IMR-90 (cell line): ENCODE measurements at regions not wholly inside any gene's neighbourhood (a gene's known extent, or its start where the extent isn't known, plus 50 kb on each side); places are given as distances from the start of the nearest gene placed in this dataset.

Source experiments
- ATAC-seq: fragments of 200-7000 bp; cut with Tn5 transposase; 2 replicates; pipeline ENCODE4 v1.9.1; 2020; ENCODE audit warnings: low read depth, mild to moderate bottlenecking, moderate library complexity
- BruUV-seq: library from RNA; stranded (reverse); fragments of 400-500 nt; replicated peaks from 2 replicates; lab custom pipeline; 2021; lab: Mats Ljungman, UMichigan
- CTCF ChIA-PET: fragments of 300-600 bp; formaldehyde crosslinking; extraction: SDS; loops from one replicate; lab custom pipeline; 2021; ENCODE audit warnings: antibody characterized with exemption; lab: Yijun Ruan, JAX
- POLR2A ChIA-PET: fragments of 300-600 bp; sonication (Branson Sonifier 250); formaldehyde crosslinking; loops from one replicate; lab custom pipeline; 2022; ENCODE audit warnings: antibody characterized with exemption; ENCODE audit not compliant: unreplicated experiment; lab: Charles Lee
- DNase-seq: peaks from one replicate; pipeline ENCODE4 v3.0.0; 2013
- H2AFZ ChIP-seq: replicated peaks from 2 replicates; pipeline ENCODE3; 2013; ENCODE audit warnings: low read length, mild to moderate bottlenecking; ENCODE audit not compliant: poor library complexity
- H2AK5ac ChIP-seq: 2 replicates; pipeline ENCODE4 v1.6.1; 2013; ENCODE audit warnings: low read depth, low read length, inconsistent platforms
- H2AK9ac ChIP-seq: replicated peaks from 2 replicates; pipeline ENCODE3; 2013; ENCODE audit warnings: mild to moderate bottlenecking, low read depth, low read length, moderate library complexity; ENCODE audit not compliant: poor library complexity
- H2BK120ac ChIP-seq: 2 replicates; pipeline ENCODE4 v1.6.1; 2013; ENCODE audit warnings: low read depth, low read length, inconsistent platforms
- H2BK15ac ChIP-seq: 3 replicates; pipeline ENCODE4 v1.6.1; 2013; ENCODE audit warnings: low read depth, low read length, inconsistent platforms
- H2BK20ac ChIP-seq: 2 replicates; pipeline ENCODE4 v1.6.1; 2013; ENCODE audit warnings: low read depth, mild to moderate bottlenecking, inconsistent platforms, low read length, moderate library complexity
- H2BK5ac ChIP-seq: 2 replicates; pipeline ENCODE4 v1.6.1; 2013; ENCODE audit warnings: mild to moderate bottlenecking, low read depth, low read length, inconsistent platforms; ENCODE audit not compliant: poor library complexity, severe bottlenecking
- H3K14ac ChIP-seq: replicated peaks from 2 replicates; pipeline ENCODE4 v1.6.1; 2013; ENCODE audit warnings: low read depth, low read length, inconsistent platforms
- H3K18ac ChIP-seq: 2 replicates; pipeline ENCODE4 v1.6.1; 2013; ENCODE audit warnings: low read depth, low read length, control low read depth
- H3K23ac ChIP-seq: 2 replicates; pipeline ENCODE4 v1.6.1; 2013; ENCODE audit warnings: low read depth, low read length, inconsistent platforms
- H3K27ac ChIP-seq: 2 replicates; pipeline ENCODE4 v1.5.1; 2013; ENCODE audit warnings: mild to moderate bottlenecking, control low read depth, low read length; ENCODE audit not compliant: insufficient read depth
- H3K27me3 ChIP-seq: 2 replicates; pipeline ENCODE4 v1.6.1; 2013; ENCODE audit warnings: low read length; ENCODE audit not compliant: control insufficient read depth, insufficient read depth
- H3K36me3 ChIP-seq: 2 replicates; pipeline ENCODE4 v1.6.1; 2013; ENCODE audit warnings: low read length, mixed read lengths; ENCODE audit not compliant: control insufficient read depth, insufficient read depth
- H3K4ac ChIP-seq: 2 replicates; pipeline ENCODE4 v1.6.1; 2013; ENCODE audit warnings: low read depth, low read length, inconsistent platforms
- H3K4me1 ChIP-seq: 2 replicates; pipeline ENCODE4 v1.6.1; 2013; ENCODE audit warnings: low read length, mixed read lengths; ENCODE audit not compliant: control insufficient read depth, insufficient read depth
- H3K4me2 ChIP-seq: 2 replicates; pipeline ENCODE4 v1.6.1; 2013; ENCODE audit warnings: low read depth, mild to moderate bottlenecking, control low read depth, low read length, moderate library complexity
- H3K4me3 ChIP-seq: 2 replicates; pipeline ENCODE4 v1.5.1; 2013; ENCODE audit warnings: low read depth, mild to moderate bottlenecking, control low read depth, low read length, moderate library complexity; ENCODE audit not compliant: insufficient read depth
- H3K56ac ChIP-seq: 2 replicates; pipeline ENCODE4 v1.6.1; 2013; ENCODE audit warnings: low read length, inconsistent platforms; ENCODE audit not compliant: insufficient read depth; ENCODE audit errors: extremely low read depth
- H3K79me1 ChIP-seq, 2 experiments: 2 replicates each; pipeline ENCODE4 v1.6.1; 2013; ENCODE audit warnings: low read length in 2 of 2, inconsistent platforms in 1 of 2, low read depth in 1 of 2
- H3K9ac ChIP-seq: 2 replicates; pipeline ENCODE4 v1.6.1; 2013; ENCODE audit warnings: low read depth, low read length, control low read depth
- H3K9me1 ChIP-seq: 2 replicates; pipeline ENCODE4 v1.6.1; 2013; ENCODE audit warnings: low read length, inconsistent platforms; ENCODE audit not compliant: insufficient read depth
- H3K9me3 ChIP-seq: 2 replicates; pipeline ENCODE4 v1.6.1; 2013; ENCODE audit warnings: low read length; ENCODE audit not compliant: control insufficient read depth, insufficient read depth
- H4K20me1 ChIP-seq: 2 replicates; pipeline ENCODE4 v1.6.1; 2013; ENCODE audit warnings: low read length, inconsistent platforms; ENCODE audit not compliant: insufficient read depth
- H4K5ac ChIP-seq: 2 replicates; pipeline ENCODE4 v1.6.1; 2013; ENCODE audit warnings: mild to moderate bottlenecking, low read depth, low read length, control low read depth
- H4K8ac ChIP-seq, 2 experiments: 2 replicates each; pipeline ENCODE4 v1.6.1; 2013; ENCODE audit warnings: low read depth in 2 of 2, low read length in 2 of 2, control low read depth in 1 of 2, inconsistent platforms in 1 of 2
- H4K91ac ChIP-seq: 2 replicates; pipeline ENCODE4 v1.6.1; 2013; ENCODE audit warnings: low read depth, low read length, inconsistent platforms; ENCODE audit not compliant: insufficient read depth
- CEBPB ChIP-seq: IDR thresholded peaks from 2 replicates; pipeline ENCODE4 v1.6.1; 2012; ENCODE audit warnings: low read depth, low read length, improper control_type of control experiment
- CTCF ChIP-seq: conservative IDR thresholded peaks from 2 replicates; pipeline ENCODE4 v1.5.1; 2012; ENCODE audit warnings: mild to moderate bottlenecking, low read depth, low read length, improper control_type of control experiment
- ELK1 ChIP-seq: fragments of 150-350 bp; IDR thresholded peaks from 2 replicates; pipeline ENCODE4 v1.6.1; 2016; ENCODE audit warnings: low read depth, mild to moderate bottlenecking, low read length, moderate library complexity, borderline replicate concordance
- MAFK ChIP-seq: IDR thresholded peaks from 2 replicates; pipeline ENCODE4 v1.6.1; 2012; ENCODE audit warnings: low read depth, low read length, improper control_type of control experiment
- MAZ ChIP-seq: IDR thresholded peaks from 2 replicates; pipeline ENCODE4 v1.6.1; 2012; ENCODE audit warnings: low read depth, mild to moderate bottlenecking, low read length, improper control_type of control experiment, moderate library complexity, borderline replicate concordance
- MXI1 ChIP-seq: IDR thresholded peaks from 2 replicates; pipeline ENCODE4 v1.6.1; 2012; ENCODE audit warnings: low read depth, mild to moderate bottlenecking, low read length, moderate library complexity, borderline replicate concordance
- NFE2L2 ChIP-seq: fragments of 150-350 bp; IDR thresholded peaks from 2 replicates; pipeline ENCODE4 v1.6.1; 2016; ENCODE audit warnings: low read depth, mild to moderate bottlenecking, low read length
- RAD21 ChIP-seq: IDR thresholded peaks from 2 replicates; pipeline ENCODE4 v1.6.1; 2012; ENCODE audit warnings: low read length, improper control_type of control experiment
- RFX5 ChIP-seq: IDR thresholded peaks from 2 replicates; pipeline ENCODE4 v1.8.0; 2012; ENCODE audit warnings: low read depth, mild to moderate bottlenecking, low read length, moderate library complexity
- SMC3 ChIP-seq: fragments of 150-350 bp; IDR thresholded peaks from 2 replicates; pipeline ENCODE4 v1.6.1; 2016; ENCODE audit warnings: low read depth, mild to moderate bottlenecking, antibody characterized with exemption, low read length, moderate library complexity
- USF2 ChIP-seq: fragments of 150-350 bp; IDR thresholded peaks from 2 replicates; pipeline ENCODE4 v1.6.1; 2017; ENCODE audit warnings: mild to moderate bottlenecking, antibody characterized with exemption, low read length, low read depth
- dilution Hi-C: fragments of 300-500 bp; cut with HindIII; formaldehyde crosslinking; loops from one replicate; pipeline ENCODE4 v1.14.3; 2018; ENCODE audit warnings: low sequenced_read_pairs; ENCODE audit not compliant: unreplicated experiment
- in situ Hi-C: fragments of 300-500 bp; cut with MboI; formaldehyde crosslinking; loops from 3 replicates; pipeline ENCODE4 v1.14.3; 2019; ENCODE audit warnings: low sequenced_read_pairs, inconsistent platforms, mixed read lengths
- intact Hi-C: fragments of 100-400 bp; cut with micrococcal nuclease; formaldehyde crosslinking; loops from 2 replicates; pipeline ENCODE4 v1.10.0; 2022

GRCh38 chr12:39176356-39176755 is 266.6 kb downstream of the KIF21A start:
- Histone ChIP-seq H3K27me3 (no peaks in the 10 kb centered on the region), H3K56ac (no peak overlapping the region), H2AK9ac (no peak overlapping the region), H3K9ac (no peak overlapping the region), H2BK15ac (no peak overlapping the region), H3K9me1 (no peaks in the 10 kb centered on the region), H3K4me3 (no peak overlapping the region), H3K18ac (no peak overlapping the region), H2AK5ac (no peak overlapping the region), H3K9me3 (peaks cover 9% of the 10 kb centered on the region; the same call in 1 of the 2 replicates), H3K23ac (no peak overlapping the region), H3K14ac (no peak overlapping the region), H4K91ac (no peak overlapping the region), H2BK20ac (no peak overlapping the region), H2BK120ac (no peak overlapping the region), H3K4me2 (no peak overlapping the region), H2AFZ (no peak overlapping the region), H2BK5ac (no peak overlapping the region), H4K5ac (no peak overlapping the region), H3K4ac (no peak overlapping the region), H3K27ac (no peak overlapping the region), H3K36me3 (no peaks in the 10 kb centered on the region), H4K20me1 (no peaks in the 10 kb centered on the region), H3K4me1 (no peaks in the 10 kb centered on the region), H3K79me1 (no peaks in the 10 kb centered on the region), H4K8ac (no peak overlapping the region)
- POLR2A ChIA-PET: no interaction called here
- ATAC-seq (no peak), DNase-seq (no peak)
- CTCF ChIA-PET: no interaction called here
- TF ChIP-seq MAFK (no peak), RFX5 (no peak), ELK1 (no peak), MAZ (no peak), CTCF (no peak), NFE2L2 (no peak), MXI1 (no peak), RAD21 (no peak), USF2 (no peak), CEBPB (no peak), SMC3 (no peak)
- intact Hi-C loops (no loop called here), dilution Hi-C loops (no loop called here), in situ Hi-C loops (no loop called here)
- BruUV-seq: no TSS peak
